ACC112 (cell line): ENCODE measurements at regions not wholly inside any gene's neighbourhood (a gene's known extent, or its start where the extent isn't known, plus 50 kb on each side); places are given as distances from the start of the nearest gene placed in this dataset.
"Not testable (repeated sequence)": the region's sequence is repeated elsewhere in the genome, so short reads cannot be mapped to it uniquely, and the experiment has no call there.

Source experiments
- H2AFZ ChIP-seq: fragments of 200-600 bp; sonication (generic); one replicate; pipeline ENCODE4 v1.6.0; 2017; ENCODE audit warnings: antibody characterized with exemption, low read length; ENCODE audit not compliant: unreplicated experiment
- H3K27ac ChIP-seq: fragments of 200-600 bp; sonication (generic); 2 replicates; pipeline ENCODE4 v1.5.1; 2014; ENCODE audit warnings: low read depth, mild to moderate bottlenecking, antibody characterized with exemption, low read length, moderate library complexity
- H3K27me3 ChIP-seq: fragments of 200-600 bp; sonication (generic); 2 replicates; pipeline ENCODE4 v1.6.1; 2014; ENCODE audit warnings: mild to moderate bottlenecking, antibody characterized with exemption, low read length, moderate library complexity, mixed read lengths; ENCODE audit not compliant: insufficient read depth
- H3K36me3 ChIP-seq: fragments of 200-600 bp; sonication (generic); 2 replicates; pipeline ENCODE4 v1.6.1; 2016; ENCODE audit warnings: mild to moderate bottlenecking, antibody characterized with exemption, low read length, moderate library complexity, mixed read lengths; ENCODE audit not compliant: insufficient read depth
- H3K4me1 ChIP-seq: fragments of 200-600 bp; sonication (generic); one replicate; pipeline ENCODE4 v1.6.1; 2016; ENCODE audit warnings: low read length, mixed read lengths; ENCODE audit not compliant: insufficient read depth, unreplicated experiment, control insufficient read depth
- H3K4me3 ChIP-seq: fragments of 200-600 bp; sonication (generic); 2 replicates; pipeline ENCODE4 v1.5.1; 2014; ENCODE audit warnings: mild to moderate bottlenecking, low read depth, low read length
- H3K79me2 ChIP-seq: fragments of 200-600 bp; sonication (generic); one replicate; pipeline ENCODE4 v1.6.0; 2016; ENCODE audit warnings: low read length; ENCODE audit not compliant: control insufficient read depth, unreplicated experiment, insufficient read depth

DNA sequence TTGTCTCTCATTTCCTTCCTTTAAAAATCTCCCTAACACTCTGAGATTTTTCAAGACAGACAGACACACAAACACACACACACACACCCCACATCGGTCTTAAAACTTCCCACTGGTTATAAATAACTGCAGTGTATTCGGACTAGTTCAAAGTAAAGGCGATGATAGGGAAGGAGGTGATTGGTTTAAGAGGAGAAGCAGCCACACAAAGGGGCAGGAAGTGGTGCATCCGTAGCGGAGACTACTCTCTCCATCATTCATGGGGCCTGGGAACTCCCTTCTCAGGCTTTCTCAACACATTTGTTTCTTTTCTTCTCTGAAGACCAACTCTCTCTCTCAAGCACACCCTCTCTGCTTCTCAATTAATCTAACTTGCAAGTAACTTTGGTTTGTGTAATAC lies 149.1 kb upstream of the DPP10 start:
- no peaks in the 10 kb centered on the region for H3K79me2 ChIP-seq
- no peak overlapping the region for H3K27ac ChIP-seq
- H3K36me3 ChIP-seq = no peaks in the 10 kb centered on the region
- no peak overlapping the region for H3K4me3 ChIP-seq
- no peaks in the 10 kb centered on the region for H3K4me1 ChIP-seq
- no peaks in the 10 kb centered on the region for H3K27me3 ChIP-seq
- no peak overlapping the region for H2AFZ ChIP-seq

DNA sequence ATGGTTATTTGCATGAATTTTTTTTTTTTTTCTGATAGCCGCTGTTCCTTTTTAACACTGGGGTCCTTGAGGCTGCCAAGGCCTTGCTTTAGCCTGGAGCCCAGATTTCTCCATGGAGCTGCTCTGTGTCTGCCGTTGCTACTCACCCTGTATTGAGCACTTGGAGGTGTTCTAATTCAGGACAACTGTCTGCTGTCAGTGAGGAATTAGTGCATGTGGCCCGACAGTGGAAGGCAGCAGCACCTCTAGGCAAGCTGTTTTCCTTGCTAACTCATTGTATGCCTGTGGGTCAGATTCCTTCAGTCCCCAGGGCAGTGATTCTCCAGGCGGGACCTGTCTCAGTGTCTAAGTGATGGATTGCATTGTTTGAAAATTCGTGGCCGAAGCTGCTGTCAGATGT lies 147.7 kb upstream of the DPP10 start:
- no peaks in the 10 kb centered on the region for H3K4me1 ChIP-seq
- H3K27ac ChIP-seq = no peak overlapping the region
- no peak overlapping the region for H3K4me3 ChIP-seq
- H3K27me3 ChIP-seq = no peaks in the 10 kb centered on the region
- no peak overlapping the region for H2AFZ ChIP-seq
- H3K36me3 ChIP-seq = no peaks in the 10 kb centered on the region
- H3K79me2 ChIP-seq = no peaks in the 10 kb centered on the region

DNA sequence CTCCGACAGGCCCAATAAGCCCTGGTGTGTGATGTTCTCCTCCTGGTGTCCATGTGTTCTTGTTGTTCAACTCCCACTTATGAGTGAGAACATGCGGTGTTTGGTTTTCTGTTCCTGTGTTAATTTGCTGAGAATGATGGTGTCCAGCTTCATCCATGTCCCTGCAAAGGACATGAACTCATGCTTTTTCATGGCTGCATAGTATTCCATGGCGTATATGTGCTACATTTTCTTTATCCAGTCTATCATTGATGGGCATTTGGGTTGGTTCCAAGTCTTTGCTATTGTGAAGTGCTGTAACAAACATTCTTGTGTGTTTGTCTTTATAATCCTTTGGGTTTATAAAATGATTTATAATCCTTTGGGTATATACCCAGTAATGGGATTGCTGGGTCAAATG lies 142.1 kb upstream of the DPP10 start:
- H3K27me3 ChIP-seq, H3K79me2 ChIP-seq, H3K27ac ChIP-seq, H3K36me3 ChIP-seq, H2AFZ ChIP-seq, H3K4me3 ChIP-seq, H3K4me1 ChIP-seq: not testable (repeated sequence)

DNA sequence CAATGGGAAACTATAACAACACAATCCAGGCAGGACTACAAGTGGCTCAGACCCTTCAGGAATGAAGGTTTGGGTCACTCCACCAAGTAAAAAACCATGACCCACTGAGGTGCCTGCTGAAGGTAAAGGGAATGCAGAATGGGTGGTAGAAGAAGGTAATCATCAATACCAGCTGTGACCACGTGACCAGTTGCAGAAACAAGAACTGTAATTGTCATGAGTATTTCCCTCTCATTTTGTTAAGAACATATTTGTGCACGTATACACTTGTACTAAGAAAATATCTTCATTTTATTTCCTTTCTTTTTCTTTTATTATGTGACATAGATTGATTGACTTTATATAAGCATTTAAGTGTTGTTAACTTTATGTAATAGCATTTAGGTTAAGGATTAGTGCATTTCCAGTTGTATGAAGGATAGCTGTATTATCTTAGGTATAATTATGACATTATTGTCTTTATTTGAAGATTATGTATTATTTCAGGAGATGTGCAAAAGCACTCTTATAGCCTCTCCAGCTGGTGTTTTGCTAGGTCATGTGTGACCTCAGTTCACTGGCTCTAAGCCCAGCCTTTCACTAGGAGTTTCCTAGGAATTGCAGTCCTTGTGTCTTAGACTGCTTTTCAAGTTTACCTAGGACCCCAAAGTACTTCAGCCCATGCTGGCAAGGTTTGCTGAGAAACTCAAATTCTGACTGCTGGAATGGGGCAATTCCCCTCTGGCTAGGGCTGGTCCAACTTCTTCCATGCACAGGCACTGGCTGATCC lies 125.7 kb upstream of the DPP10 start:
- Histone ChIP-seq H3K79me2 (no peaks in the 10 kb centered on the region), H3K4me3 (no peak overlapping the region), H2AFZ (no peak overlapping the region), H3K36me3 (no peaks in the 10 kb centered on the region), H3K4me1 (no peaks in the 10 kb centered on the region), H3K27me3 (no peaks in the 10 kb centered on the region), H3K27ac (no peak overlapping the region)

DNA sequence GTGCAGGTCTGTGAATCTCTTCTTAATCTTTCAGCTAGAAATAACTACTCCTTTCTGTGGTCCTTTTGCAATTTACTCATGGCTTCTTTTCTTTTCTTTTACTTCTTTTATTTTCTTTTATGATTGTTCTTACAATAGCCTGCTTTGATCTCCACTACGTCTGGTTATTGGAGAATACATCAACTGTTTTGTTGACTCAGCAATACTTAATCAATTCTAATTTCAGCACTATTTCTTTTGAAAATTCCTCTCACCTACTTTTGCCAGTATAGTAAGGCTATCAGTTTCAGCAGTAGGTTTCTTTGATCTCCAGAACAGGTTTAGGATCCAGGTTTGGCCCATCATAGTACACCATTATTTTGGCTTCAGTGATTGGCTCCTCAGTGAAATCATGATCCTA lies 111.8 kb upstream of the DPP10 start:
- Histone ChIP-seq H3K36me3 (no peaks in the 10 kb centered on the region), H3K27me3 (no peaks in the 10 kb centered on the region), H3K27ac (no peak overlapping the region), H3K4me3 (no peak overlapping the region), H2AFZ (no peak overlapping the region), H3K79me2 (no peaks in the 10 kb centered on the region), H3K4me1 (no peaks in the 10 kb centered on the region)

DNA sequence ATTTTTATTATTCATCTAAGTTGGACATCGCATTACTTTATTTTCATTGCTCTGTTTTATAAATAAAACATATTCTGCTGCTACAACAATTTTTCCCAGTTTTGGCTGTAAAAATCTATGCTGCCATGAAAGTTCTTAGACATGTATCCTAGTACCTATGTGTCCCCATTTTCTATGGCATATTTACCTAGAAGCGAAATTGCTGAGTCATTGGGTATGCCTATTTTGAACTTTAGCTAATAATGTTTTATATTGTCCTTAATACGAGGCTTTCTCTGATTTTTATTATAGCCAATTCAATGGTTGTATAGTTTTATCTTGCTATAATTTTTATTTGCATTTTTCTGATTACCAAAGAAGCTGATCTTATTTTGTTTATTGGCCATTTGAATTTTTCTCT lies 110.5 kb upstream of the DPP10 start:
- Histone ChIP-seq H2AFZ (no peak overlapping the region), H3K36me3 (no peaks in the 10 kb centered on the region), H3K4me3 (no peak overlapping the region), H3K27ac (no peak overlapping the region), H3K4me1 (no peaks in the 10 kb centered on the region), H3K27me3 (no peaks in the 10 kb centered on the region), H3K79me2 (no peaks in the 10 kb centered on the region)

DNA sequence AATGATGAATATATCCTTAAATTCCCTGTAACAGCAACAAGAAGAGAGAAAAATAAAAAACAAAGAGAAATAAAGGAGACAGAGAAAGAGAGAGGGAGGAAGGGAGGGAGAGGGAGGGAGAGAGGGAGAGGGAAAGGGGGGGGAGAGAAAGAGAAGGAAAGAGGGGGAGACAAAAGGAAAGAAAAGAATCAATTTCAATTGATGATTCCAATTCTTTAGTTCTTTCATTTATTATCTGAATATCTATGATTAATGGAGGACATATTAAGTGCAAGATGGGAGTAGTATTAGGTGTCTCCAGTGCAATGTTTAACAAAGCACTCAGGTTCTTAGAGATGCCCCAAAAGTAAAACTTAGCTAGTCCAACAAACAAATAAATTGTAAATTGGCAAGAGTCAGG lies 97.2 kb upstream of the DPP10 start:
- Histone ChIP-seq H2AFZ (no peak overlapping the region), H3K4me3 (no peak overlapping the region), H3K79me2 (no peaks in the 10 kb centered on the region), H3K4me1 (no peaks in the 10 kb centered on the region), H3K27me3 (no peaks in the 10 kb centered on the region), H3K36me3 (no peaks in the 10 kb centered on the region), H3K27ac (no peak overlapping the region)

DNA sequence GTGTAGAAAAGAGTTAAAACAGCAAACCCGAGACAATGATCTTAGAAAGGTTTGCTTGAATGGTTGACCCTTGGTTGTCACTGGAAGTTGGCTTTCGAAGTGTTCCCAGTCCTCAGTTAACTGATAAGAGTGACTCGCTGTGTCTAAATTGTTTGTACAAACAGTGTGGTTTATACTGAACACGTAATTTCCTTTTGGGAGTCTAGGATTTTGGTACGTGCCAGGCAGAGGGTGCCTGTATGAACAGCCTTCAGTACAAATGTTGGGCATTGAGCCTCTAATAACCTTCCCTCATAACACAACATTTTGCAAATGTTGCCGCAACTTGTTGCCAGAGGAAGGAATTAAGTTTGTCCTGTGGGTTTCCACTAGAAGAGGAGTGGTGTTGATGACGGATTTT lies 95.8 kb upstream of the DPP10 start:
- Histone ChIP-seq H2AFZ (no peak overlapping the region), H3K27ac (no peak overlapping the region), H3K79me2 (no peaks in the 10 kb centered on the region), H3K4me1 (no peaks in the 10 kb centered on the region), H3K4me3 (no peak overlapping the region), H3K27me3 (no peaks in the 10 kb centered on the region), H3K36me3 (no peaks in the 10 kb centered on the region)

DNA sequence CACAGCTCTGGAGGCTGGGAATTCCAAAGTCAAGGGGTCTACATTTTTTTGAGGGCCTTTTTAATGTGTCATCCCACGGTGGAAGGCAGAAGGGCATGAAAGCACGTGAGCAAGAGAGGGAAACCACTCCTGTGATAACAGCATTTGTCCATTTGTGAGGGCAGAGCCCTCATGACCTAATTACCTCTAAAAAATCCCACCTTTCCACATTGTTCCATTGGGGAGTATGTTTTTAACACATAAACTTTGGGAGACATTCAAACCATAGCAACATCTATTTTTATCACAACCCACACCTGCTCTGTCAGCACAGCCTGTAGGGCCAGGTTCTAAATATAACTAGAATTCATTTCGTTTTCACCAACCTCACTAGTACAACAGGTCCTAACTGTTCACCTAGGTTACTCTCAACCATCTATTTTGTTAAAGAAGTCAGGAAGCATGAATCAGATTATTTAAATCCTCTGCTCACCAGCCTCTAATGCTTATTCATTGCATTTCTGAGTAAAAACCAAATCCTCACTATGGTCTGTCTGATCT lies 92.2 kb upstream of the DPP10 start:
- Histone ChIP-seq H3K27ac (no peak overlapping the region), H3K4me3 (no peak overlapping the region), H3K36me3 (no peaks in the 10 kb centered on the region), H3K79me2 (no peaks in the 10 kb centered on the region), H3K27me3 (no peaks in the 10 kb centered on the region), H2AFZ (no peak overlapping the region), H3K4me1 (no peaks in the 10 kb centered on the region)

DNA sequence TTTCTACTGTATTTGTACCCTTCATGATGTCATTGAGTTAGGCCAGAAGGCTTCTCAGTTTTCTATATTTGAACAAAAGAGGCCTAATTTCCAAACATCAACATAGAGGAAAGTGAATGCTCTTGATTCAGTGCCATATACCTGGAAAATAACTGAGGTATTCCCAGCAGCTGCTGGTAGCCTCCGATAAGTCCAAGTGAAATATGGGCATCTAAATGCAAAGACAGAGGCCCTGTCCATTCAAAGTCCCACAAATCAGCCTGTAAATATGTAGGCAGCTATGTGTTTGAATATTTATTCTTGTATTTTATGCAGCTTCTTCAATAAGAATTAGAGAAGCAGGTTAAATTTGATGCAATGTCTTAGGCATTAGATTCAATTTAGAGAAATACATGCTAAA lies 89.5 kb upstream of the DPP10 start:
- H3K4me1 ChIP-seq = no peaks in the 10 kb centered on the region
- H3K27me3 ChIP-seq = no peaks in the 10 kb centered on the region
- H3K27ac ChIP-seq = no peak overlapping the region
- H3K79me2 ChIP-seq = no peaks in the 10 kb centered on the region
- no peak overlapping the region for H3K4me3 ChIP-seq
- H3K36me3 ChIP-seq = no peaks in the 10 kb centered on the region
- no peak overlapping the region for H2AFZ ChIP-seq

DNA sequence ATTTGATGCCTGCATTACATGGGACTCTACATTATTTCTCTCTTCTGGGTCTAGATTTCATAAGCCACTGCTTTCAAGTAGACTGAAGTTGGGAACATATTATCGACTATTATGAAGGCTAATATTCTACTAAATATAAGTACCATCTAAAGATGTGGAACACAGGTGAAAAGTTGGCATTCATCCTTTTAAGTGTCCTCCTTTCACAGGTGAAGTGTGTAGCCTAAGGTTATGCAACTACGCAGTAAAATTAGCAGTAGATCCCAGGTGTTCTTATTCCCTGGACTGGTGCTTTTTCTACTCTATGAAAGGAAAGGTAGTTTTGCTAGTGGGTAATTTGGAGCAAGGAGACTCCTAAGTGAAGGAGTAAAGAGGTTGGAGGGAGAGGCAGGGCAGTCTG lies 88.2 kb upstream of the DPP10 start:
- Histone ChIP-seq H3K4me3 (no peak overlapping the region), H2AFZ (no peak overlapping the region), H3K27ac (no peak overlapping the region), H3K4me1 (no peaks in the 10 kb centered on the region), H3K36me3 (no peaks in the 10 kb centered on the region), H3K79me2 (no peaks in the 10 kb centered on the region), H3K27me3 (no peaks in the 10 kb centered on the region)
